ENCODE measurements at regions not wholly inside any gene's neighbourhood (a gene's known extent, or its start where the extent isn't known, plus 50 kb on each side); places are given as distances from the start of the nearest gene placed in this dataset.

- TF ChIP-seq CTCF (IDR thresholded peaks at IDR 0.05 in 8 of 11, conservative IDR thresholded peaks at IDR 0.05 in 3 of 11) (no peak), POLR2AphosphoS5 (IDR thresholded peaks at IDR 0.05) (no peak)
Measured at GRCh38 chr15:94053626-94054025, 177.7 kb upstream of the MCTP2 start.

Measured in spleen (tissue), 7 donors.